SU-DHL-6 (cell line): ENCODE measurements at regions not wholly inside any gene's neighbourhood (a gene's known extent, or its start where the extent isn't known, plus 50 kb on each side); places are given as distances from the start of the nearest gene placed in this dataset.

ENCODE experiments used
- EZH2phosphoT487 ChIP-seq: fragments of 200-600 bp; sonication (generic), shearing (Covaris generic); conservative IDR thresholded peaks from 2 replicates; pipeline ENCODE4 v1.6.1; 2018; ENCODE audit warnings: mild to moderate bottlenecking, antibody characterized with exemption, low read length, moderate library complexity, mixed read lengths
- TF ChIP-seq, protein P1 (sequence below): fragments of 200-600 bp; sonication (generic); IDR thresholded peaks from one replicate; pipeline ENCODE4 v1.5.1; 2017; ENCODE audit warnings: antibody characterized with exemption, mild to moderate bottlenecking, low read length, moderate library complexity; ENCODE audit not compliant: insufficient read depth, poor library complexity, severe bottlenecking

GRCh38 chr11:127308291-127308690 is 307.7 kb upstream of the KIRREL3 start:
- TF ChIP-seq, protein P1, sequence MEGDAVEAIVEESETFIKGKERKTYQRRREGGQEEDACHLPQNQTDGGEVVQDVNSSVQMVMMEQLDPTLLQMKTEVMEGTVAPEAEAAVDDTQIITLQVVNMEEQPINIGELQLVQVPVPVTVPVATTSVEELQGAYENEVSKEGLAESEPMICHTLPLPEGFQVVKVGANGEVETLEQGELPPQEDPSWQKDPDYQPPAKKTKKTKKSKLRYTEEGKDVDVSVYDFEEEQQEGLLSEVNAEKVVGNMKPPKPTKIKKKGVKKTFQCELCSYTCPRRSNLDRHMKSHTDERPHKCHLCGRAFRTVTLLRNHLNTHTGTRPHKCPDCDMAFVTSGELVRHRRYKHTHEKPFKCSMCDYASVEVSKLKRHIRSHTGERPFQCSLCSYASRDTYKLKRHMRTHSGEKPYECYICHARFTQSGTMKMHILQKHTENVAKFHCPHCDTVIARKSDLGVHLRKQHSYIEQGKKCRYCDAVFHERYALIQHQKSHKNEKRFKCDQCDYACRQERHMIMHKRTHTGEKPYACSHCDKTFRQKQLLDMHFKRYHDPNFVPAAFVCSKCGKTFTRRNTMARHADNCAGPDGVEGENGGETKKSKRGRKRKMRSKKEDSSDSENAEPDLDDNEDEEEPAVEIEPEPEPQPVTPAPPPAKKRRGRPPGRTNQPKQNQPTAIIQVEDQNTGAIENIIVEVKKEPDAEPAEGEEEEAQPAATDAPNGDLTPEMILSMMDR: no peak
- TF ChIP-seq EZH2phosphoT487: no peak
